A673 (cell line): ENCODE measurements at regions not wholly inside any gene's neighbourhood (a gene's known extent, or its start where the extent isn't known, plus 50 kb on each side); places are given as distances from the start of the nearest gene placed in this dataset.

Experiments used
- EZH2 ChIP-seq: fragments of 200-600 bp; sonication (generic); IDR thresholded peaks from 2 replicates; pipeline ENCODE4 v1.6.1; 2017; ENCODE audit warnings: borderline replicate concordance, low read depth, mild to moderate bottlenecking, mixed read lengths, antibody characterized with exemption, low read length; ENCODE audit not compliant: poor library complexity, severe bottlenecking
- TF ChIP-seq, protein P1 (sequence below): fragments of 300-800, 200-600 bp; sonication (generic); conservative IDR thresholded peaks from 2 replicates; pipeline ENCODE4 v1.5.1; 2017; ENCODE audit warnings: low read depth, mild to moderate bottlenecking, antibody characterized with exemption, low read length, moderate library complexity, mixed read lengths

DNA sequence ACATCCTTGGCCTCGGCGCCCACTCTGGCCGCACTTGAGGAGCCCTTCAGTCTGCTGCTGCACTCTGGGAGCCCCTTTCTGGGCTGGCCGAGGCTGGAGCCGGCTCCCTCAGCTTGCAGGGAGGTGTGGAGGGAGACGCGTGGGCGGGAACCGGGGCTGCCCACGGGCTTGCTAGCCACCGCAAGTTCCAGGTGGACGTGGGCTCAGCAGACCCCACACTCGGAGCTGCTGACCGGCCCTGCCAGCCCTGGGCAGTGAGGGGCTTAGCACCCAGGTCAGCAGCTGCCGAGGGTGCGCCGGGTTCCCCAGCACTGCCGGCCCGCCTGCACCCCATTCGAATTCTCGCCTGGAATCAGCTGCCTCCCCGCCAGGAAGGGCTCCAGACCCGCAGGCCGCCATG is 1892.3 kb upstream of the PCDH7 start:
- TF ChIP-seq, protein P1, sequence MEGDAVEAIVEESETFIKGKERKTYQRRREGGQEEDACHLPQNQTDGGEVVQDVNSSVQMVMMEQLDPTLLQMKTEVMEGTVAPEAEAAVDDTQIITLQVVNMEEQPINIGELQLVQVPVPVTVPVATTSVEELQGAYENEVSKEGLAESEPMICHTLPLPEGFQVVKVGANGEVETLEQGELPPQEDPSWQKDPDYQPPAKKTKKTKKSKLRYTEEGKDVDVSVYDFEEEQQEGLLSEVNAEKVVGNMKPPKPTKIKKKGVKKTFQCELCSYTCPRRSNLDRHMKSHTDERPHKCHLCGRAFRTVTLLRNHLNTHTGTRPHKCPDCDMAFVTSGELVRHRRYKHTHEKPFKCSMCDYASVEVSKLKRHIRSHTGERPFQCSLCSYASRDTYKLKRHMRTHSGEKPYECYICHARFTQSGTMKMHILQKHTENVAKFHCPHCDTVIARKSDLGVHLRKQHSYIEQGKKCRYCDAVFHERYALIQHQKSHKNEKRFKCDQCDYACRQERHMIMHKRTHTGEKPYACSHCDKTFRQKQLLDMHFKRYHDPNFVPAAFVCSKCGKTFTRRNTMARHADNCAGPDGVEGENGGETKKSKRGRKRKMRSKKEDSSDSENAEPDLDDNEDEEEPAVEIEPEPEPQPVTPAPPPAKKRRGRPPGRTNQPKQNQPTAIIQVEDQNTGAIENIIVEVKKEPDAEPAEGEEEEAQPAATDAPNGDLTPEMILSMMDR = no peak
- TF ChIP-seq EZH2 = no peak
